Lung microvascular endothelial cell (primary cell): ENCODE measurements at regions not wholly inside any gene's neighbourhood (a gene's known extent, or its start where the extent isn't known, plus 50 kb on each side); places are given as distances from the start of the nearest gene placed in this dataset.

Experiments used
- DNase-seq, 2 donors: peaks; one replicate each; pipeline versions ENCODE4 v3.0.0 to v3.0.0-alpha.2; 2010; ENCODE audit warnings: low read depth in 2 of 2

DNA sequence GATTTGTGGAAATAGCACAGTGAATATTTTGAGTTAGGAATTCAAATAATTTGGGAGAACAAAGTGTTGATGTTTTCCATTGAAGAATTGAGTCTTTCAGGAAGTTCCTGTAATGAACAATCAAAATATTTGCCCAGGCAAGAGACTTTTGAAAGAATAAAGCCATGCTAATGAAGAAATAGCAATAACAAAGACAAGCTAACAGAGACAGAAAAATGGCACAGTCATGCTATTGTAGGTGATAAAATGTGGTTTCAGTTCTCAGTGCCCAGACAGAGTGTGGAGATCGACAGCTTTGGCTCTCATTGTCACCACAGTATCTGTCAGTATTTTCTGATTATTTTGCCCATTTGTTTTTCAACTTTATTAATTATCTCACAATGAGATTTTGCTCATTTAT lies 490.8 kb upstream of the PIK3C3 start:
- DNase-seq, result peak in 1 of 2 donors; percentile 11

DNA sequence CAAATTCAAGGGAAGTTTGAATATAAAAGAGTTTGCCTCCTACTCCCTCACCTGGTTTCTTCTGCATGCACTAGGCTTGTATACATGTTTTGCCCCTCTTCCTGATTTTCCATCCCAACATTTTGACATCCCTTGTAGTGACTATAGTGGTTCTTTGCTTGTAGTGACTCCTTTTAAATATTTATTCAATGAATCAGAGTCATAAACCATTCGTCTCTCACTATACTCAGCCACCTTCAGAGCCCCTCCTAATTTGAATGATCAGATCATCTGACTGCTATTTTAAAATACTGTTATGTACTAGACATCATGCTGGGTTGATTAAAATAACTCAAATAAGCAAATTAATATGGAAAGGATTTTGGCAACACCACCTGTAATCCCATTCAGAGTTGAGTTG lies 492.1 kb upstream of the PIK3C3 start:
- no peak for DNase-seq

DNA sequence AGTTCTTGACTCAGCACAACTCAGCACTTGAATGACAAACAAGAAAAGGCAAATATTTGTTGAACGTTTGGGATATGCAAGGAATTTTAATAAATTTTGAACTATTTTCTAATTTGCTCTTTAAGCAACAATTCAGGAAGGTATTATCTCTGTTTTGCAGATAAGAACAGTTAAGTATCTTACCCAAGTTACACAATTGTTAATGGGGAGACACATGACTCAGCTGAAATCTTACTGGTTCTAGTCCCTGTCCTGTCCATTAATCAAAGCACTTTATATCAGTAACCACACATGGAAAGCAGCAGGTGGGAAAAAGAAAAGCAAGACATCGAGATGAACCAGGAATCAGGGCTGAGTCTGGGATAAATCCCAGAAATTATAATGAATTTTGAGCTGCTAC lies 493.9 kb upstream of the PIK3C3 start:
- no peak for DNase-seq

DNA sequence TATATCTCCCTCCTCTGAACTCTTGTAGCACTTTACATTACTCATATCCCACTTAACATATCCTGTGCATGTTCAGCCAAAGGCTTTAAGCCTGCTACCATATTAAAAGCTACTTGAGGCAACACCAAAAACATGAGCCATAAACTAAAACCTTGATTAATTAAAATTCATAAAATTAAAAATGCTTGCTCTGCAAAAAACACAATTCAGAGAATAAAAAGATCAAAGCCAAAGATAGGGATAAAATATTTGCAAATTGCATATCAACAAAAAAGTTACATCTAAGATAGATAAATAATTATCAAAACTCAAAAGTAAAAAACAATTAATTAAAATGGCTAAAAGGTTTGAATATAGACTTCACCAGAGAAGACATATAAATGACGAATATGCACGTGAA lies 495.4 kb upstream of the PIK3C3 start:
- DNase-seq, result no peak

DNA sequence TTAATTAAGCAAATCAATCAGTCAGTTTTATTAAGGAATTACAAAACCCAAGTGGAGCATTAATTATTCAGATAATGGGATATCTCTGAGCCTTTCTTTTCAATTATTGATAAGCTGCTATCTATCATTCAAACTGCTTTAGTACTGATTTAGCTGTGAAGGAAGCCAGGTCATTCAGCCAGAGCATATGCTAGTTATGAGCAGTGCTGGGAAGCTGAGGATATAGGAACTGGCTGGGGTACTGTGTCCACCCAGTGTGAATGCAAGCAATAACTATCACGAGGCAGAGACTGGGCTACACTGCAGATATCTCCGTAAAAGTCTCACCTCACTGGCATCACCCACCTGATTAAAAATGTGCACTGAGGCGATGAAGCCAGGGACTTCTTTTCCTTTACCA lies 496.7 kb upstream of the PIK3C3 start:
- DNase-seq, result no peak

DNA sequence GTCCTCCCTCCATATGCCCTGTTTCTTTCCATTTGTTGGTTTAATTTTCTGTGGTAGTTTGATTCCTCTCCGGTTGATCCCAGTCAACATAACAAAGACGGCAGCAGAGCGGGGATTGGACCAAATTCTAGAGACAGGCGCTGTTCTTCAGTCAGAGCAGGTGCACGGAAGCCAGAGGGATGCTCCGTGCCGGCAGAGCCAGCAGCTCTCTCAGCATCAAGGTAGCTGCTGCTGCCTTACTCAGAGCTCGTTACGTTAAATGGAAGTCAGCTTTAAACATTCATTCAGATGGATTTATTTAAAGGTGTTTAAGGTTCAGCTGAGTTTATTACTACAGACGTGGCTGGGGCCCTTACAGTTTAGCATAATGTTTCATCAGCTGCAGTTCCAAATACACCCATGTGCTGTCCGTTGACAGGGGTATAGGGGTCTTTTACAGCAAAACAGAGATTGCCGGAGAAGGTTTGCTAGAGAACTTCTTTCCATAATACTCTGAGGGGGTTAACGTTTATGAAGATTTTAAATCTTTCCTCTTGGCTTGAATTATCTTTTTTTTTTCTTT lies 497.2 kb upstream of the PIK3C3 start:
- DNase-seq, result no peak

DNA sequence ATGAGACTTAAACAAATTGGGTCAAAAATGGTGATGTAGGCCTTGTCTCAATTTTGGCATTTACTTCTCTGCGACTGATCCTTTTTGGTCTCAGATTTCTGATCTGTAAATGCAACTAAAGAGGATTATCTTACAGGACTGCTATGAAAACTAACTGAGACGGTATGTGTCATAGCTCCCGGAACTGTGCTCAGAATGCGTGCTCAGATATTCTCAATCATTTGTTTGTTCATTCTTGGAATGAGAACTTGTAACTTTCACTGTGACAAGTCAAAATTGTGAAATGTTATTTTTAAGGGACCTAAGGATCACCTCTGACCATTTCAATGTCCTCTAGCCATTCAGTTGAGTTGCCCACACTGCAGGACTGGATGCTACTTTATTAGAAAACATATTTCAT lies 498.2 kb upstream of the PIK3C3 start:
- DNase-seq, result no peak

DNA sequence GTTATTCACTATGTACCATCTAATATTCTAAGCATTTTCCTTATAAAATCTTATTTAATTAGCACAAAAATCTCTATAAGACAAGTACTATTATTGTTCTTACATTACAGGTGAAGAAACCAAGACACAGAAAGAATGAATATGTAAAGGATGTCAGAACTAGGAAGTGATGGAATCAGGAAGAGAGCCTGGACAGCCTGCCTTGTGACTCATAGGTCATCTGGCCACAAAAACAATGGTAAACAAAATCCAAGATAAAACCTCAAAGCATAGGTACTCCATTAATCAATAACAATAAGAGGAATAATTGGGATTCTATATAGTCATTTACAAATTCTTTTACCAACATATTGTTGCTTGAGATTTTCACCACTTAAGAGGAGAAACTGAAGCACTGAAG lies 505.4 kb upstream of the PIK3C3 start:
- no peak for DNase-seq

DNA sequence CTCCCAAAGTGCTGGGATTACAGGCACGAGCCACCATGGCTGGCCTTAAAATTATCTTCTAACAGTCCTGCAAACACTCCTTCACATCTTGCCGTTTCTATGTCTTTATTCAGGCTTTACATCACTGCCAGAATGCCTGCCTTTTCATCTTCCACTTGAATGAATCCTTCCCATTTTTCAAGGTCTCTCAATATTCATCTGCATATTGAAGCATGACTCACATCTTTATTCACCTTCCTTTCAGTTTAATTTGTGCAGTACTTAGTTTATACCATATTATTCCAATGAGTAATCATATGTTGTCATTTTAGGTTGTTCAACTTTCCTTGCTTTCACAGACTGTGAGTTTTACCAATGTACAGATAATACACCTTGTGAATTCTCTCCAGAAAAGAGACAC lies 510.1 kb upstream of the PIK3C3 start:
- no peak for DNase-seq

DNA sequence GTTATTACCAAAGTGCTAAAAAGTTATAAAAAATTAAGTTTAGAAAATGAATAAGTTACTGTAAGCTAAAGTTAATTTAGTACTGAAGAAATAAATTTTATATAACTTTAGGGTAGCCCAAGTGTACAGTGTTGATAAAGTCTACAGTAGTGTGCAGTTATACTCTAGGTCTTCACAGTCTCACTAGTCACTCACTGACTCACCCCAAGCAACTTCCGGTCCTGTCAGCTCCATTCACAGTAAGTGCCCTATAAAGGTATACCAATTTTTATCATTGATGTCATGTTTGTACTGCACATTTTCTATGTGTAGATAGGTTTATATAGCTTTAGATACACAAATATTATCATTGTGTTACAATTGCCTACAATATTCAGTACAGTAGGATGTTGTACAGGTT lies 518.3 kb upstream of the PIK3C3 start:
- DNase-seq, result no peak

DNA sequence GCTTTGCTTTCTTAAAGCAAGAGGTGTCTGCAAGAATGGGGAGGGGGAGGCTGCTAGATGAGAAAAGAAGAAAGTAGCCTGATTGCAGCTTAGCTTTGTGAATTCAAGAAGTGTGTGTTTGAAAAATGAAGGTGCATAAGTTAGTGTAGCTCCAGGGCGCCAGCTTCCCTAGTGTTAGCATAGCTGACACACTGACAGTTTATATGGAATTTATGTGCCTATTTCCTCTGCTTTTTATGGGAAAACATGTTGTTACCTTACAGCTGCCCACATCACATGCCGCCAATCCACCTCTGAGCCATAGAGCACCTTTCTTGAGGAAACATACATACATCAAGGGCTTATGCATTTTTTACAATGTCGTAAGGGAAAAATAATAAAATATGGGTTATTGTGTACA lies 536.4 kb upstream of the PIK3C3 start:
- no peak for DNase-seq

DNA sequence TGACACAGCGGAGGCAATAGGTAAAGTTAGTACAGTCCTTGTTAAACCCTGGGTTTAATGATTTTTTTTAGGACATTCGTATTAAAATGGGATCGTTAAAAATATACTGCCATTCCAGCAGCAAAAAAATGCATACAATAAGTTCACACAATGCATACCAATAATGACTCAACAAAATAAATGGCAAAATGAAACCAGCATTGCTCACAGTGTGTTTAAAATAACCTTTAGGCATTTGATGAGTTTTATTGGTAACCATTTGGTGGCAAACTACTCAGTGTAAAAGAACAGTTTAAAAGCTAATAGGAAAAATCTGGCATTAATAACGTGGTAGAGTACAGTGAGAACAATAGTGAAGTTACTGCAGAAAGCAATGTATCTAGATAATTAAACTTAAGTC lies 539.0 kb upstream of the PIK3C3 start:
- DNase-seq, result no peak

DNA sequence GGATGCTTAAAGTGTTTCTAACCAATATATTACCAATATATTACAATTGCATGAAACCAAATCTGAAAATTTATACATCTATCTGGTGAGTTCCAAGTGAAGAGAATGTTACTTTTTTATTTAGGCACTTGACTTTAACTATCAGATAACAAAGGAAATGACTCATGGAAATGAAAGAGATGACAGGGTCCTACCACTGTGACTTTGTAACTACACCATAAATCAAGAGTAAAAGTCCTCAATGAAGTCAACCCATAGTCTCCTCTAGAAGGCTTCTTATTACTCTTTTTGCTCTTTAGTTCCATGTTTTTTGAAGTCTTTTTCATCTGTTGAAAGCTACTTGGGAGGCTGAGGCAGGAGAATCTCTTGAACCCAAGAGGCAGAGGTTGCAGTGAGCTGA lies 545.0 kb upstream of the PIK3C3 start:
- DNase-seq, result no peak

DNA sequence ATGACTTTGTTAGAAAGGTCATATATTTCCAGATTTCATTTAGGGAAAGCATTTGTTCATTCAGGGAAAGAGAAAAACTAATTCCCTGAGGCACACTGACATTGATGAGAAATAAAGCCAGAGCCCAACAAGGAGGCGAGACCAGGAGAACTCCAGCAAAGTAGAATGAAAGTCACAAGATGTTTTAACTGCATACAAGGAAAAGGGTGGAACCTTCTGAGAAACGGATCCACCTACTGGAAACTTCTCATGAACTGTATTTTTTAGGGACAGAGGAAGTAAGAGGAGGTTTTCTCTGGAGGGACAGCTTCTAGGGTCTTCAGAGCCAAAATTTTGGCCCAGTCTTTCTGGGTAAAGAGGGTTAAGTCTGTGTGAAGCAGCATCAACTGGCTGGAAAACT lies 548.2 kb upstream of the PIK3C3 start:
- DNase-seq, result no peak

DNA sequence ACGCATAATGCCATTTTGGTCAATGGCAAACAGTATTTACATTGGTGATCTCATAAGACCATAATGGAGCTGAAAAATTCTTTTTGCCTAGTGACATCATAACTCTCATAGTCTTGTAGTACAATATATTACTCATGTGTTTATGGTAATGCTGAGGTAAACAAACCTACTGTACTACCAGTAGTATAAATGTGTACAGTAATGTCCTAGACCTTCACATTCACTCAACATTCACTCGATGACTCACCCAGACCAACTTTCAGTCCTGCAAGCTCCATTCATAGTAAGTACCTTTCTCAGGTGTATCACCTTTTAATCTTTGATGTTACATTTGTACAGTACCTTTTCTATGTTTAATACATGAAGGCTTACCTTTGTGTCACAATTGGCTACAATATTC lies 558.2 kb upstream of the PIK3C3 start:
- no peak for DNase-seq

DNA sequence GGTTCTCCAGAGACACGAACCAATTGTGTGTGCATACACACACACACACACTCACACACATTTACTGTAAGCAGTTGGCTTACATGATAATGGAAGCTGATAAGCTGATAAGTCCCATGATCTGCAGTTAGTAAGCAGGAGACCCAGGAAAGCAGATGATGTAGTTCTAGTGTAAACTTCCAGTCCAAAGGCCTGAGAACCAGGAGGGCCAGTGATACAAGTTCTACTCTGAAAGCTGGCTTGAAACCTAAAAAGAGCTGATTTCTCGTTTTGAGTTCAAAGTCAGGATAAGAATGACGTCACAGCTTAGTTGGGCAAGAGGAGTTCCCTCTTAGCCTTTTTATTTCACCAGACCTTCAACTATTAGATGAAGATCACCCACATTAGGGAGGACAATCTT lies 558.8 kb upstream of the PIK3C3 start:
- DNase-seq, result no peak

DNA sequence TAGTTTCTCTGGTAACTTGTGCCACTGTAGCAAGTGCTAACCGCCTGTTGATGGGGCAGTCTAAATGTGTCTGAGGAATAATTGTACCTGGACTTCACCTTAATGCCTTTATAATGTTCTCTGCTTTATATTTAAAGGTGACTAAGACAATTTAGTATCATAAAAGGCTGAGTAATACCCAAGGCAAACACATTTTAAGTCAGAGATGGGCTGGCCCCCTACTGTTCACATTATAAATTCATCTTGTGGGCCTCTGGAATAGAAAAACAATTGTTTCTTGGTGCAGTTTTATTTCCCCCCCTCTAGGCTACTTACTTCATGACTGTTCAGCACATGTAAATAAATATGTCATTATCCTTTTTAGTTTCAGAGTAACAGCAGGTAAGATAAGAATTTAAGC lies 559.3 kb upstream of the PIK3C3 start:
- no peak for DNase-seq

DNA sequence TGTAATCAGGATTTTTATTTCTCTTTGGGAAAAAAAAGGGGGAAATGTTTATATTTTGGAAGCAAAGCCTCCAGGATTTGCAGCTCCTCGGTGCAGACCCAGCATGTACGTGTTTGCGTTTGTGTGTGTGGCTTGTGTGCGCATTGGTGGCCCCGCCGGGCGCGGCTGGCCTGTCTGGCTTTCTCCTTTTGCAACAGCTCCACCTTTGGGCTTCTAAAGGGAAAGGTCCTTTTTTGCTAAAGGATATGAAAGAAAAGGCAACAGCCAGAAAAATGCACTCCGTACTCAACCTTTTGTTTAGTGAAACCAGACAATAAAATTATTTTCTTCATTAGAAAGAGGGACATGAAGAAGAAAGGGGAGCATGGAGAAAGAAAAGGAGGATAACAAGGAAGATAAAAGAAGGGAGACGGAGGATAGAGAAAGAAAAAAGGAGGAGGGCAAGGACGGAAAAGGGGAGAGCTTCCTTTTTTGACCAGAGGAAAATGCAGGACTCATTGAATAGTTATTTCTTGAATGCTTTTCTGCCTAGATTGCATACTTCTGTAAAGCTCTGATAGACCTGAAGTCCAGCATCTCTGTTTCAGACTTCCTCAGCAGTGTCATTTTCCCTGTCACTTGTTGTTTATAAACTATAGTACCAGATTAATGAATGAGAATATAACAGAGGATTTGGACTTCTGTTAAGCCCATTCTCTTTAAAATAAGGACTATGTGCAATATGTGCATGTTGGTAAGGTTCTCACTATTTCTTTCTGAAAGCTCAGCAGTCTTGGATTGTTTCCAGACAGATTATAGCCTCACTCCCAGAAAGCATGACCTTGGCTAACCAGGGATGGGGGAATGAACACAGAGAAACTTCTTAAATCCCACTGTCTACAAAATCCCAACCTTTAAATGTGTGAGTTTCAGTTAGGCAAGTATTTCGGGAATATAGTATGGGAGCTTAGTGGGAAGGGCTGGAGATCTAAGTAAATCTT lies 563.1 kb upstream of the PIK3C3 start:
- peak; percentile 11 to 37 for DNase-seq

DNA sequence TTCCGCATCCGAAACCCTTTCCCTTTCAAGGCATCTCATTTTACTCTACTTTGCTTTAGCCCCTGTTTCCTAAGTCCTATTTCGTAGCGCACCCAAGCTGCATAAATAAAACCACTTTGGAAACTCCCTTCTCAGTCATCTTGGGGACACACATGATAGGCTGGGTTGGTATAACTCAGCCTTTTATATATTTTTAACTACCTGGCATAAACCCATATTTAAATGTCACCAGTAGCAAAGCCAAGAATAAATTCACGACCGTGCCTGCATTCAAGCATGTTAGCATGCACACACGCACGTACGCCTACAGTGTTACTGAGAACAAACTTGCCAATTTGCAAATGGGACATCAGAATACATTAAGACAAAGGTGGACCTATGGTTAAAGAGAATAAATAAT lies 564.7 kb upstream of the PIK3C3 start:
- DNase-seq, result no peak

DNA sequence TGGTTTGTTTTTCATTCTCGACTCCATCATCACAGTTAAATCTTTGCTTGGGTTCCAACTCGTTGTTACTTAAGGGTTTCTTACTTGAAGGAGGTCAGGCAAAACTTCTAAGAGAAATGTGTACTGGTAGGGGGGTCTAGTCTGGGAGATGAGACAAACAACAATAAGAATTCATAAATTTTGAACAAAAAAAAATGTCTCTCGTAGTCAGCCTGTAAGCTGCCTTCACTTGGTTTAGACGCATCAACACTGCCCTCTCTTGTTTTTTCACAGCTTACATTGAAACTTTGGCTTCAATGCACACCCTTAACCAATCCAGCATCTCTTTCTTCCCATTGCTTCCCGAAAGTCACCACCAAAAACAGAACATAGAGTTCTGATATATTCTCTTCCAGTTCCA lies 576.4 kb upstream of the PIK3C3 start:
- peak in 1 of 2 donors; percentile 1 for DNase-seq

DNA sequence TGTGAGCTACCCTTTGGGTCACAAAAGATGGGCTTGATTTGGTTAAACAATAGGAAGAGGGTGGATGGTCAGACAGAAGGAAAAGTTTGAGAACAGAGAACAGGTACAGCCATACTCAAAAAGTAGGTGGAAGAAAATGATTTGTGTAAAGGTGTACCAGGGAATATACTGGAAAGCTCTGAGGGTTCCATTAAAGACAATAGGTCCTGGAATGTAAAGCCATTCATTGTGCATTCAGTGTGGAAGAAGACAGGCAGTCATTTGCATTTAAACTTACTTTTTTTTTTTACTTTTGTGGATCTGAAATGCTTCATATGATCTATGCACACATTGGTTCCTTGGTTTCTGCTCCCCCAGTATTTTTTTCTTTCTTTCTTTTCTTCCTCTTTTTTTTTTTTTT lies 581.4 kb upstream of the PIK3C3 start:
- DNase-seq, result no peak

DNA sequence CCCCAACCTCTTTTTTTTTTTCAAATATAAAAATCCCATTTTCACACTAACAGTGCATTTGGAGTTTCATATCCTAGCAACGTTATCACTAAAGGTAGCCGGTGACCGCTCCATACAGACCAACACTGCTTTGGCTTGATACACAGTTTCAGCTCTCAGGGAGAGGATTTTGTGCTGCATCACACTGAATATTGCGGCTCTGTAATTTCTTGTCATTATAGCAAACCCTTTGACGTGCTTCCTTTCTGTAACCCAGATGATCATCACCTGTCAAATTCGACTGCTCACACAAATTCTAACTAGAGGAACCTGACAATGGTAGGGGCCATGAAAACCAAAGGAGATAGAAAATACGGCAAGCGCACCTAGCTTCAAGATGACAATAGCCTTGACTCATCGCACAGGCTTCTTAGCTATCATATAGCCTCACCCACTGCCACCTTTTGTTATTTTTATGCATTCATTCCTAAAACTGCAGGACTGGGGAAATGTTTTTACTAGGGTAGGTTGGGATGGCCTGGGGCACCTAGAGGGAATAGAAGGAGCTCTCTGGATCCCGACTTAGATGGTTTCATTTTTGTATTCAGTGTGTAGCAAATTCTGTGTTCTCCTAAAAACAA lies 582.9 kb upstream of the PIK3C3 start:
- DNase-seq, result no peak
